Adrenal gland (tissue), 9 donors: ENCODE measurements at regions not wholly inside any gene's neighbourhood (a gene's known extent, or its start where the extent isn't known, plus 50 kb on each side); places are given as distances from the start of the nearest gene placed in this dataset.

Experiments used
- DNase-seq, 7 donors: peaks; one replicate each; pipeline ENCODE4 v3.0.0-alpha.2; 2019 to 2020
- H3K27ac ChIP-seq, 5 donors: fragments of 200-600 bp; sonication (generic) in 4 of 5; 1 replicate in 3 of 5; 2 replicates in 2 of 5; pipeline versions ENCODE4 v1.5.1 to v1.8.0; 2016 to 2020; ENCODE audit warnings: mild to moderate bottlenecking in 1 of 5
- H3K27me3 ChIP-seq: fragments of 200-600 bp; 2 replicates; pipeline ENCODE4 v1.8.0; 2021
- H3K36me3 ChIP-seq, 2 donors: fragments of 200-600 bp; replicated peaks in 1 of 2; 1 replicate in 1 of 2; 2 replicates in 1 of 2; pipeline versions ENCODE4 v1.5.1 to v1.8.0; 2018 to 2022
- H3K4me1 ChIP-seq, 2 donors: fragments of 200-600 bp; replicated peaks in 1 of 2; 1 replicate in 1 of 2; 2 replicates in 1 of 2; pipeline versions ENCODE4 v1.5.1 to v1.8.0; 2018 to 2021
- H3K4me3 ChIP-seq, 4 donors: fragments of 200-600 bp; sonication (generic) in 3 of 4; one replicate each; pipeline ENCODE4 v1.5.1; 2016 to 2018
- H3K9me3 ChIP-seq, 3 donors: fragments of 200-600 bp; sonication (generic) in 1 of 3; replicated peaks in 1 of 3; 1 replicate in 2 of 3; 2 replicates in 1 of 3; pipeline versions ENCODE4 v1.5.1 to v1.8.0; 2016 to 2021
- CTCF ChIP-seq, 6 experiments: fragments of 450-650 bp in 4 of 6; fragments of 200-600 bp in 2 of 6; sonication (generic) in 1 of 6; IDR thresholded peaks; 1 replicate in 5 of 6; 2 replicates in 1 of 6; pipeline versions ENCODE4 v1.5.1 to v1.8.0; 2016 to 2021; ENCODE audit warnings: antibody characterized with exemption in 6 of 6, mild to moderate bottlenecking in 2 of 6, moderate library complexity in 1 of 6
- POLR2A ChIP-seq, 2 donors: fragments of 450-650 bp; IDR thresholded peaks; one replicate each; pipeline ENCODE4 v1.6.1; 2017; ENCODE audit warnings: antibody characterized with exemption in 2 of 2, mild to moderate bottlenecking in 2 of 2, moderate library complexity in 1 of 2
- WGBS, 4 donors: extraction: QIAGEN DNeasy Blood & Tissue Kit in 2 of 4; methylation state at CpG; one replicate each; pipeline versions ENCODE4 v1.1.5 to v1.1.7; 2013 to 2017; 5-methylcytosine and 5-hydroxymethylcytosine counted together
- intact Hi-C, 2 donors: fragments of 100-400 bp; cut with DNase I; formaldehyde crosslinking; loops; one replicate each; pipeline versions ENCODE4 v1.14.1 to v1.15.0; 2022 to 2023
- donor health status: healthy with polysubstance abuse.
- donor health status: Bipolar disorder and iron deficiency.
- donor health status: DM: yes; HTN: yes; CAD: no.
- donor health status: DM: no; HTN: no; CAD: no.
- donor health status: DM: no; HTN: no; CAD: no.

DNA sequence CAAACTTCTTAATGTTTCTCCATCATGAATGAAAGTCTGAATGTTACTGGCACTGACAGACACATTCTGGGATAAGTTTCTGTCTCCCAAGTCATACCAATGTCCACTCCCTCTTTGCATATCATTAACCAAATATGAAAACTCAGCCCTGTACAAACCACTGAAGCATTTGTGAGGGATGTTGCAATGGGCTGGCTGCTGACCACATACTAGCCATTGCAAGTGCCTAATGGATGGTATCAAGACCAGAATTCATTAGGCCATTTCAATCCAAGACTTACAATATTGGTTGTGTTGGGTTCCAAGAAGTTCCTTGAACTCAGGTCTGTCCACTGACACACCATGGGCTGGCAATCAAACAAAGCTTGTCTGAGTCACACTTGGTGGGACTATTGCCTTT lies 73.8 kb downstream of the CBLN2 start:
- TF ChIP-seq POLR2A (IDR thresholded peaks at IDR 0.05) = no peak
- no peak for TF ChIP-seq CTCF (IDR thresholded peaks at IDR 0.05)
- Histone ChIP-seq H3K27ac (no peak overlapping the region), H3K36me3 (no peaks in the 10 kb centered on the region), H3K27me3 (no peaks in the 10 kb centered on the region), H3K9me3 (no peaks in the 10 kb centered on the region), H3K4me1 (no peaks in the 10 kb centered on the region), H3K4me3 (no peak overlapping the region)
- no peak for DNase-seq
- intact Hi-C loops = no loop called here

DNA sequence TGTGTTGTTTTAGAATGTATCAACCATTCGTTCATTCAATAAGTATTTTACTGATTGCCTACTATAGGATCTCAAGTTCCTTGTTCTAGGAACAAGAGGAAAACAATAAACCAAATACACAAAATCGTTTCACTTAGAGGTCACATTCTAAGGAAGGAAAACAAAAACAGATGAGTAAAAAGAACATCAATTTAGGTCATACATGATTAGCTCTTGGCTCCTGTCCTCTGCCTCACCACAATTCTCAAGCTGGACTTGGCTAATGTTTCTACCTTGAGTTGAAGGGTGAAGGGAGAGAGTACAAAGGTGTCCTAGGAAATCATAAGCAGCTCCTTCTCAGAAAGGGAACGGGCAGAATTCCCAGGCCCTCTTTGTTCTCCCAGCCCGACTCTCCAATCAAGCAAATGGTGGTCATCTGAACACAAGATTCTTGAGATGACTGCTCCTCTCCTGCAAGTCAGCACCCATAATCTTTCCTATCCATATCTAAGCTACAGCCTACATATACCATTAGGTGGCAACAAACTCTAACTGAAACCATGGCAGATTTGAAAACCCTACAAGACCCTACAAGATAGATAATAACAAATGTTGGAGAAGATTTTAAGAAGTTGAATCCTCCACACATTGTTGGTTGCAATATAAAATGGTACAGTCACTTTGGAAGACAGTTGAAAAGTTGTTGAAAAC lies 76.0 kb downstream of the CBLN2 start:
- Histone ChIP-seq H3K9me3 (no peaks in the 10 kb centered on the region), H3K36me3 (no peaks in the 10 kb centered on the region), H3K27ac (no peak overlapping the region), H3K4me1 (no peaks in the 10 kb centered on the region), H3K4me3 (no peak overlapping the region), H3K27me3 (no peaks in the 10 kb centered on the region)
- DNase-seq = no peak
- intact Hi-C loops = no loop called here
- WGBS, 4 donors = 39 to 63% (median 54%) methylated on average over 4 of the region's 4 CpGs
- TF ChIP-seq CTCF (IDR thresholded peaks at IDR 0.05) (no peak), POLR2A (IDR thresholded peaks at IDR 0.05) (no peak)

- TF ChIP-seq POLR2A (IDR thresholded peaks at IDR 0.05) (no peak), CTCF (IDR thresholded peaks at IDR 0.05) (no peak)
- intact Hi-C loops = no loop called here
- Histone ChIP-seq H3K36me3 (no peaks in the 10 kb centered on the region), H3K9me3 (no peaks in the 10 kb centered on the region), H3K4me1 (no peaks in the 10 kb centered on the region), H3K27me3 (no peaks in the 10 kb centered on the region), H3K27ac (no peak overlapping the region), H3K4me3 (no peak overlapping the region)
- DNase-seq = no peak
- WGBS, 4 donors = 30 to 50% (median 42%) methylated on average over 1 of the region's 1 CpG
Observed at GRCh38 chr18:72460210-72460680, 83.9 kb downstream of the CBLN2 start.

- H3K4me3 ChIP-seq = no peak overlapping the region
- H3K9me3 ChIP-seq = no peaks in the 10 kb centered on the region
- H3K27ac ChIP-seq = no peak overlapping the region
- no peaks in the 10 kb centered on the region for H3K4me1 ChIP-seq
- H3K36me3 ChIP-seq = no peaks in the 10 kb centered on the region
- H3K27me3 ChIP-seq = no peaks in the 10 kb centered on the region
- TF ChIP-seq POLR2A (IDR thresholded peaks at IDR 0.05) (no peak), CTCF (IDR thresholded peaks at IDR 0.05) (no peak)
- no peak for DNase-seq
- intact Hi-C loops = no loop called here
Observed at GRCh38 chr18:72458271-72458670, 85.9 kb downstream of the CBLN2 start.
